Activated T-helper 2 cell treated with anti-CD3 and anti-CD28 coated beads, Interferon-gamma antibody, Interleukin-2, Interleukin-4, amounts not matched to agents 10 μg/mL and 5 μg/mL and 100 μg/mL, durations not matched to agents 14 hours and 24 hours and 36 hours (primary cell): ENCODE measurements at regions not wholly inside any gene's neighbourhood (a gene's known extent, or its start where the extent isn't known, plus 50 kb on each side); places are given as distances from the start of the nearest gene placed in this dataset.
"Not testable (repeated sequence)": the region's sequence is repeated elsewhere in the genome, so short reads cannot be mapped to it uniquely, and the experiment has no call there.

ENCODE experiments used
- DNase-seq: peaks from one replicate; pipeline ENCODE4 v3.0.0; 2021; ENCODE audit warnings: low spot score
- H3K27ac Mint-ChIP-seq: one replicate; pipeline ENCODE4 v1.8.0; 2021; ENCODE audit warnings: mixed read lengths
- H3K27me3 Mint-ChIP-seq: one replicate; pipeline ENCODE4 v1.8.0; 2021; ENCODE audit warnings: low read depth, mixed read lengths
- H3K36me3 Mint-ChIP-seq: one replicate; pipeline ENCODE4 v1.8.0; 2021; ENCODE audit warnings: low read depth, mixed read lengths
- H3K4me1 Mint-ChIP-seq: one replicate; pipeline ENCODE4 v1.8.0; 2021; ENCODE audit warnings: low read depth, mixed read lengths
- H3K4me3 Mint-ChIP-seq: one replicate; pipeline ENCODE4 v1.8.0; 2021; ENCODE audit warnings: low read depth, mild to moderate bottlenecking, moderate library complexity, mixed read lengths
- H3K9me3 Mint-ChIP-seq: one replicate; pipeline ENCODE4 v1.8.0; 2021; ENCODE audit warnings: mixed read lengths
- intact Hi-C: fragments of 100-400 bp; cut with micrococcal nuclease; formaldehyde crosslinking; loops from one replicate; pipeline ENCODE4 v1.15.1; 2023

DNA sequence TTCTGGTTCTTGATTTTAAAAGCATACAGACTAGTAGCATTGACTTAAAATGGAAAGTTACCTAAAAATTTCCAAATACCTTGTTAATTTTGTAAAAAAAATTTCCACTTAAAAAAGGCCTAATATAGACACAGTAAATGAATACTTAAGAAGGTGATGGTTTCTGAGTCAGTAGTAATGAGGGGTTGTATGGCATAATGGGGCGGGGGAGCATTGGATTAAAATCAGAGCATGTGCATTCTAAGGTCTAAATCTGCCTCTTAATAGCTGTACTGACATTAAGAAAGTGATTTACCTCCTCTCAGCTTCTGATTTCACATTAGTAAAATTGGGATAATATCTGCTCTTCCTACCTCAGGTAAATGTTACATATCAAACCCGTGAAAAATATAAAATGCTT, 446.5 kb downstream of the AASDHPPT start:
- H3K27me3 Mint-ChIP-seq = no peaks in the 10 kb centered on the region
- H3K4me3 Mint-ChIP-seq = no peak overlapping the region
- no peak for DNase-seq
- H3K36me3 Mint-ChIP-seq = no peaks in the 10 kb centered on the region
- H3K9me3 Mint-ChIP-seq = peaks cover 17% of the 10 kb centered on the region
- no peaks in the 10 kb centered on the region for H3K4me1 Mint-ChIP-seq
- H3K27ac Mint-ChIP-seq = no peak overlapping the region
- intact Hi-C loops = no loop called here

DNA sequence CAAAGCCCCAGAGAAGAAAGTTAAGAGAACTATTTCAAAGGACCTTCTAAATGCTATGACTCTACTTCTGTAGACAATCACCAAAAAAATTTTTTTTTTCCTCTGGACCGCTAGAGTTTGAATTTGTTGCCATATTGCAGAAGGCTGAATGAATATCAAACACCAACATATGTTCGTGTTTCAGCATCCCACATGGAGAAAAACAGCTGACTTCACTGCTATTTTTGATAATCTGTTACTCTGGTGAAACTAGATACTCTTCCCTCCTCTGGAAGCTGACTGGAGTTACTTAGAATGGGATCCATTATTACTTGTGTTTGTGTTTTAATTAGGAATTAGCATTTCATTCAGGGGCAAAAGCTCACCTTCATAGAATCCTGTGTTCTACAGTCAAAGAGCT, 447.0 kb downstream of the AASDHPPT start:
- no peak for DNase-seq
- no peaks in the 10 kb centered on the region for H3K27me3 Mint-ChIP-seq
- no peak overlapping the region for H3K4me3 Mint-ChIP-seq
- peaks cover 17% of the 10 kb centered on the region for H3K9me3 Mint-ChIP-seq
- intact Hi-C loops = no loop called here
- no peaks in the 10 kb centered on the region for H3K4me1 Mint-ChIP-seq
- H3K36me3 Mint-ChIP-seq = no peaks in the 10 kb centered on the region
- no peak overlapping the region for H3K27ac Mint-ChIP-seq

DNA sequence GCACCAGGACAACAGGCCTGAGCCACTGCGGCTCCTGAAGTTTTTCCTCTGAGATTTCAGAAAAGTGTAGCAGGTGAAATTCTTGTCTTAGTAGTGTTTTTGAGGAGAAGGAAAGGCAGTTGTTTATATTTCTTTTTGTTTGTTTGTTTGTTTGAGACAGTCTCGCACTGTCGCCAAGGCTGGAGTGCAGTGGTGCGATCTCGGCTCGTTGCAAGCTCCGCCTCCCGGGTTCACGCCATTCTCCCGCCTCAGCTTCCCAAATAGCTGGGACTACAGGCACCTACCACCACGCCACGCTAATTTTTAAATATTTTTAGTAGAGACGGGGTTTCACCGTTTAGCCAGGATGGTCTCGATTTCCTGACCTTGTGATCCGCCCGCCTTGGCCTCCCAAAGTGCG, 454.2 kb downstream of the AASDHPPT start:
- H3K27me3 Mint-ChIP-seq, H3K4me3 Mint-ChIP-seq, intact Hi-C loops, DNase-seq, H3K36me3 Mint-ChIP-seq, H3K27ac Mint-ChIP-seq, H3K4me1 Mint-ChIP-seq: not testable (repeated sequence)
- peaks cover 10% of the 10 kb centered on the region for H3K9me3 Mint-ChIP-seq

DNA sequence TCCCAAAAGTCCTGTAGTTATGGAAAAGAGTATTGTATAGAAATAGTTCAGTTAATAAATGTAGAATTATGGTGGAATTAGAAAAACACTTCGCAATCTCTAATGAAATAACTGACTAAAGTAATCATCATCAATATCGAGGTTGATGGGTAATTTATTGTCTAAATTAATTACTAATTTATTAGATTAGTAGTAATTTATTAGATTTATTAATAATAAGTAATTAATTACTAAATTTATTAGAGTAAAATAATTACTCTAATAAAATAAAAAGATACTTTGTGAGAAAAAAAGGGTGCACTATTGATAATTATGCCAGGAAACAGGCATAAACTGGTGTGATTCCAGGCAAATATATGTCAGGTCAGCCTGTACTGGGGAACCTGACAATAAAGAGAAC, 455.6 kb downstream of the AASDHPPT start:
- intact Hi-C loops = no loop called here
- Mint-ChIP-seq H3K4me1 (no peaks in the 10 kb centered on the region), H3K27me3 (no peaks in the 10 kb centered on the region), H3K27ac (no peak overlapping the region), H3K36me3 (no peaks in the 10 kb centered on the region), H3K9me3 (peaks cover 12% of the 10 kb centered on the region), H3K4me3 (no peak overlapping the region)
- no peak for DNase-seq

DNA sequence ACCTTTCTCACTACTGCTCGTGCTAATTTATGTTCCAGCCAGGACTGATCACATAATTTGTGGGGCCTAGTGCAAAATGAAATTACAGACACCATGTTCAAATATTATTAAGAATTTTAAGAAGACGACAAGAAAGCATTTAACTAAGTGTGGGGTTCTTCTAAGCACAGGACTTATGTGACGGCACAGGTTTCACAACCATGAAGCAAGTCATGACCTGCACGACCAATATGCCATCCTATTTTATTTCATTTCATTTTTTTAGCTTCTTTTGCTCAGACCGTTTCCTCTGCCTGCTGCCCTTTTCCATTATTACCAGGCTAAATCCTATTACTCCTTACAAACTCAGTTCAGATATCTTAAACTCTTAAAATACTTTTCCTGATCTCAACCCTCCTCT, 462.5 kb downstream of the AASDHPPT start:
- intact Hi-C loops = no loop called here

DNA sequence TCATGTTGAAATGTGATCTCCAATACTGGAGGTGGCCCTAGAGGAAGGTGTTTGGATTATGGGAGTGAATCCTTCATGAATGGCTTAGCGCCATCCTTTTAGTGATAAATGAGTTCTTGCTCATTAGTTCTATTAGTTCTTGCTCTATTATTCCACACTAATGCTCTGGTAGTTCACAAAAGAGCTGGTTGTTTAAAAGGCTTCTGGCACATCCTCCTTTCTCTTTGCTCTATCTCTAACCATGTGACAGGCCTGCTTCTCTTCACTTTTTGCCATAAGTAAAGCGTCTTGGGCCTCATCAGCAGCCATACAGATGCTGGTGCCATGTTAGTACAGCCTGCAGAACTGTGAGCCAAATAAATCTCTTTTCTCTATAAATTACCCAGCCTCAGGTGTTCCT, 469.9 kb downstream of the GUCY1A2 start:
- intact Hi-C loops = no loop called here
- no peak for DNase-seq
- H3K36me3 Mint-ChIP-seq = no peaks in the 10 kb centered on the region
- H3K4me3 Mint-ChIP-seq = no peak overlapping the region
- H3K27me3 Mint-ChIP-seq = no peaks in the 10 kb centered on the region
- H3K9me3 Mint-ChIP-seq = peaks cover 12% of the 10 kb centered on the region
- no peak overlapping the region for H3K27ac Mint-ChIP-seq
- H3K4me1 Mint-ChIP-seq = no peaks in the 10 kb centered on the region

More for the DNA sequence above, 462.5 kb downstream of the AASDHPPT start:
- Mint-ChIP-seq H3K9me3 (peaks cover 27% of the 10 kb centered on the region), H3K4me1 (no peaks in the 10 kb centered on the region), H3K27me3 (no peaks in the 10 kb centered on the region), H3K4me3 (no peak overlapping the region), H3K36me3 (no peaks in the 10 kb centered on the region), H3K27ac (no peak overlapping the region)
- DNase-seq = no peak

DNA sequence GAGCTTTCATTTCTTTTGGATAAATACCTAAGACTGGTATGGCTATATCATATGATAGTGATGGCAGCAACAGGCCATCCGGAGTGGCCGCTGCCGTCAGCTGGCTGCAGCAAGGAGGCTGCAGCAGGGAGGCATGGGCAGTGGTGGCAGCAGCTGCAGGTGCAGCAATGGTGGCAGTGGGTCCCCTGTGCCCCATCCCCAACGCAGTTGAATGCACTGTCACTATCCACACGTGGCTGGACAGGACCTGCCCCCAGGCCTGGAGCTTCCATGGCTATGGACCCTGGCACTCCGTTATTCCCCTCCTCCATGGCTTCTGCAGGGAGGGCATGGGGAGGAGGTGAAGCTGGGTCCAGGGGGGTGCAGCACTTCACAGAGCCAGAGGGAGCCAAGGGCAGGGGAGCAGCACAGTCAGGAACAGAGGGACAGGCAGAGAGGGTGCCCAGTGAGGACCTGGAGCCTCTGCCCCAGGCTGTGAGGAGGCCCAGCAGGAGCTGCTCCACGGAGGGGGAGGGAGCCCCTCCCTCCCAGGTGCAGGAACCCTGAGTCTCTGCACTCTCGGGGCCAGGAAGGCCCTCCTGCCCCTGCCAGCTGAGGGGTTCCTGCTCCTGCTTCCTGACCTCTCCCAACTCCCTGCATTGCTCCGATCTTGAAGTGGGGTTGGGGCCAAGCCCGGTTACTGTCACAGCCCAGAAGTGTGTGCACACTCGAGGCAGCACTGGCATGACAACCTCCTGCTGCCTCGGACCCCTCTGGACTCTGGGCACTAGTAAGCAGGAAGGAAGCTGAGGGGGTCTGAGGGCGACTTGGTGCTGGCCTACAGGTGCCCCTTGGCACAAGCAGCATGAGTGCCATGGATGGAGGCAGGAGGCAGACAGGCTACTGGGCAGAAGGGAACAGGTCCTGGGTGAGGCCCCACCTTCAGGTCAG, 466.3 kb downstream of the GUCY1A2 start:
- Mint-ChIP-seq H3K9me3 (peaks cover 24% of the 10 kb centered on the region), H3K36me3 (no peaks in the 10 kb centered on the region), H3K27ac (no peak overlapping the region), H3K27me3 (no peaks in the 10 kb centered on the region), H3K4me1 (no peaks in the 10 kb centered on the region), H3K4me3 (no peak overlapping the region)
- intact Hi-C loops = no loop called here
- no peak for DNase-seq

DNA sequence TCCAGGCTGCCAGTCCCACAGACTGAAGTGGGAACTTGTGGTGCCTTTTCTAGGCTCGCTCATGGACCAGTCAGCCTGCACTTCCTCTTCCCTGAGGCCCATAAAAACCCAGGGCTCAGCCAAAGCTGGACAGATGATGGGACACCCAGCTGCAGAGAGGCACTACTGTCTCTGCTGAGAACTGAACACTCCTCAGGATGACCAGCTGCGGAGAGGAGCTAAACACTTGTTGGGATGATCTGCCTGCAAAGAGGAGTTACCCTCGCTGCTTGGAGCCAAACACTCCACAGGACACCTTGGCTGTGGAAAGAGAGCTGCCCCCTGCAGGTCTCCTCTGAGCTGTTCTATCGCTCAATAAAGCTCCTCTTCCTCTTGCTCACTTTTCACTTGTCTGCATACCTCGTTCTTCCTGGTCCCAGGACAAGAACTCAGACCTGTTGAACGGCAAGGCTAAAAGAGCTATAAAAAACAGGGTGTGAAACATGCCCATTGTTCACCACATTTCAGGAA, 465.5 kb downstream of the GUCY1A2 start:
- no peaks in the 10 kb centered on the region for H3K36me3 Mint-ChIP-seq
- intact Hi-C loops = no loop called here
- H3K27me3 Mint-ChIP-seq = no peaks in the 10 kb centered on the region
- H3K9me3 Mint-ChIP-seq = peaks cover 26% of the 10 kb centered on the region
- DNase-seq = no peak
- no peak overlapping the region for H3K4me3 Mint-ChIP-seq
- H3K4me1 Mint-ChIP-seq = no peaks in the 10 kb centered on the region
- no peak overlapping the region for H3K27ac Mint-ChIP-seq

DNA sequence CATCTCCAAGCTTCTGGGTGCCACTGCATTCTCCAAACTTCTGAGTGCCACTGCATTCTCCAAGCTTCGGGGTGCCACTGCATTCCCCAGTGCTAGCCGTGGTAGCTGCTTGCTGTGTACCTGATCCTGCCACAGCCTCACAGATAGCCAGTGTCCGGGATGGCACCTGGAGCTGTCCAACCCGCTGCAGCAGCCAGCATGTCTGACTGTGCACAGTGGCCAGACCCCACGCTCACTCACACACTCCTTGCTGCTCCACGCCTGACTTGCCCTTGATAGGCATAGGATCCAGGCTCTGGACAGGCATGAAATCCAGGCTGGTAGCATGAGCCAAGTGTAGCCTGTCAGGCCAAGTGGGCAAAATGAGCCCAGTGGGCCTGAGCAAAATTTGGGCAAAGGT, 465.0 kb downstream of the GUCY1A2 start:
- Mint-ChIP-seq H3K36me3 (no peaks in the 10 kb centered on the region), H3K4me3 (no peak overlapping the region), H3K27me3 (no peaks in the 10 kb centered on the region), H3K27ac (no peak overlapping the region), H3K9me3 (peaks cover 30% of the 10 kb centered on the region), H3K4me1 (no peaks in the 10 kb centered on the region)
- intact Hi-C loops = no loop called here
- no peak for DNase-seq

DNA sequence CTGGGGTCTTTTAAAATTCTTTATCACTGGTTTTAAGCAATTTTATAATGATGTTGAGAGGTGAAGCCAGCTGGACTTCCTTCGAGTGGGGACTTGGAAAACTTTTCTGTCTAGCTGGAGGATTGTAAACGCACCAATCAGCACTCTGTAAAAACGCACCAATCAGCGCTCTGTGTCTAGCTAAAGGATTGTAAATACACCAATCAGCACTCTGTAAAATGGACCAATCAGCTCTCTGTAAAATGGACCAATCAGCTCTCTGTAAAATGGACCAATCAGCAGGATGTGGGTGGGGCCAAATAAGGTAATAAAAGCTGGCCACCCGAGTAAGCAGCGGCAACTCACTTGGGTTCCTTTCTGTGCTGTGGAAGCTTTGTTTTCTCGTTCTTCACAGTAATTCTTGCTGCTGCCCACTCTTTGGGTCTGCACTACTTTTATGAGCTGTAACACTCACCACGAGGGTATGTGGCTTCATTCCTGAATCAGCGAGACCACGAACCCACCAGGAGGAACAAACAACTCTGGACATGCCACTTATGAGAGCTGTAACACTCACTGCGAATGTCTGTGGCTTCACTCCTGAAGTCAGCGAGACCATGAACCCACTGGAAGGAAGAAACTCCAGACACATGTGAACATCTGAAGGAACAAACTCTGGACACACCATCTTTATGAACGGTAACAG, 462.6 kb downstream of the GUCY1A2 start:
- H3K27ac Mint-ChIP-seq, DNase-seq, H3K27me3 Mint-ChIP-seq, H3K4me3 Mint-ChIP-seq, intact Hi-C loops, H3K4me1 Mint-ChIP-seq, H3K36me3 Mint-ChIP-seq: not testable (repeated sequence)
- H3K9me3 Mint-ChIP-seq = peaks cover 30% of the 10 kb centered on the region

DNA sequence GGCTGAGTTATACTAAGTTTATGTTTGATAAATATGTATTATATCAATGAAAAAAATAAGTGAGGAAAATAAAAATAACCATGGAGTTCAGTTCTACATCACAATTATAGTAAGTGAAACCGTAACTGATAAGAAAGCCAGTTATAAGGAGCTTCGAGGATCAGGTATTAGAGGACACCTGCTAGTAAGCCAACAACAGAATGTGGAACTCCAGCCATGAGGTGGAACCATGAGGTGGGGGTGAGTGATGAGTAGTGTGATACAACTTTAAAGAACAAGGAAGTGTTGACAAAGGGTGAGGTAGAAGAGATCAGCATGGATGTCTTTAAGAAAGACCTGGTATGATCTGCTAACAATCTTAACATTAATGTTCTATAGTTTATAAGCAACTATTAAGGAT, 452.9 kb downstream of the GUCY1A2 start:
- H3K36me3 Mint-ChIP-seq = no peaks in the 10 kb centered on the region
- H3K27ac Mint-ChIP-seq = no peak overlapping the region
- intact Hi-C loops = no loop called here
- DNase-seq = no peak
- no peaks in the 10 kb centered on the region for H3K4me1 Mint-ChIP-seq
- peaks cover 19% of the 10 kb centered on the region for H3K9me3 Mint-ChIP-seq
- H3K27me3 Mint-ChIP-seq = no peaks in the 10 kb centered on the region
- H3K4me3 Mint-ChIP-seq = no peak overlapping the region

DNA sequence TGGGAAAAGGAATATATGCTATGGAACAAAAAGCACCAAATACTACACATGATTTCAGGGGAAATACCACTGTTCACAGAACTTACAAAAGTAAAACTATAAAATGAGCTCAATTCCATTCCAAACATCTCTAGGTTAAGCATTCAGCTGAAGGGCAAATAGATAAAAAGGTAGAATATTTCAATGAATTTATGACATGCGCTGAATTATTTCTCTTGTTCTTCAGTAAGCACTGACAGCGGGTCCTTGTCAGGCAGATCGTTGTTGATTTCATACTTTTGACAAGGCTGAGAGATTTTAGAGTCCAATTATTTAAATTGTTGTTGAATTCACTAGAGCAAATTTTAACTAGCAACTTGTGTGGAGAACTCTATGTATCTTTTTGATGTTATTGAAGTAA, 449.6 kb downstream of the GUCY1A2 start:
- DNase-seq = no peak
- intact Hi-C loops = no loop called here
- Mint-ChIP-seq H3K9me3 (peaks cover 21% of the 10 kb centered on the region), H3K36me3 (no peaks in the 10 kb centered on the region), H3K4me3 (no peak overlapping the region), H3K27me3 (no peaks in the 10 kb centered on the region), H3K27ac (no peak overlapping the region), H3K4me1 (no peaks in the 10 kb centered on the region)

DNA sequence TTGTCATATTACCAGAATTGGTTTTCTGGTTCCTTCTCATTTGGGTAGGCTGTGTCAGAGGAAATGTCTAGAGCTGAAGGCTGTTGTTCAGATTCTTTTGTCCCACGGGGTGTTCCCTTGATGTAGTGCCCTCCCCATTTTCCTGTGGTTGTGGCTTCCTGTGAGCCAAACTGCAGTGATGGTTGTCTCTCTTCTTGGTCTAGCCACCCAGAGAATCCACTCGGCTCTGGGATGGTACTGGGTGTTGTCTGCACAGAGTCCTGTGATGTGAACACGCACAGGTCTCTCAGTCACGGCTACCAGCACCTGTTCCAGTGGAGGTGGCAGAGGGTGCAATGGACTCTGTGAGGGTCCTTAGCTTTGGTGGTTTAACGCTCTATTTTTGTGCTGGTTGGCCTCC, 440.9 kb downstream of the GUCY1A2 start:
- H3K27me3 Mint-ChIP-seq, H3K4me1 Mint-ChIP-seq, H3K27ac Mint-ChIP-seq, intact Hi-C loops, DNase-seq, H3K4me3 Mint-ChIP-seq, H3K36me3 Mint-ChIP-seq: not testable (repeated sequence)
- peaks cover 54% of the 10 kb centered on the region for H3K9me3 Mint-ChIP-seq
